Mesothelial cell of epicardium (in vitro differentiated cells): ENCODE measurements at regions not wholly inside any gene's neighbourhood (a gene's known extent, or its start where the extent isn't known, plus 50 kb on each side); places are given as distances from the start of the nearest gene placed in this dataset.

Experiments
- DNase-seq, 2 experiments: peaks; one replicate each; pipeline ENCODE4 v3.0.0; 2021; ENCODE audit warnings: low spot score in 2 of 2; ENCODE audit not compliant: unreplicated experiment in 2 of 2
- H3K27ac Mint-ChIP-seq: 2 replicates; pipeline ENCODE4 v1.8.0; 2021; ENCODE audit warnings: mixed read lengths
- H3K27me3 Mint-ChIP-seq: 2 replicates; pipeline ENCODE4 v1.8.0; 2021; ENCODE audit warnings: low read depth, mixed read lengths
- H3K36me3 Mint-ChIP-seq: 2 replicates; pipeline ENCODE4 v1.8.0; 2021; ENCODE audit warnings: mixed read lengths
- H3K4me1 Mint-ChIP-seq: 2 replicates; pipeline ENCODE4 v1.8.0; 2021; ENCODE audit warnings: mixed read lengths
- H3K4me3 Mint-ChIP-seq: 2 replicates; pipeline ENCODE4 v1.8.0; 2021; ENCODE audit warnings: mild to moderate bottlenecking, moderate library complexity, mixed read lengths
- H3K9me3 Mint-ChIP-seq: 2 replicates; pipeline ENCODE4 v1.8.0; 2021; ENCODE audit warnings: mixed read lengths
- CTCF ChIP-seq: fragments of 200-600 bp; sonication (generic); IDR thresholded peaks from one replicate; pipeline ENCODE4 v1.5.0; 2021; ENCODE audit warnings: antibody characterized with exemption; ENCODE audit not compliant: unreplicated experiment

- H3K9me3 Mint-ChIP-seq: peaks cover 5% of the 10 kb centered on the region
- no peak for TF ChIP-seq CTCF
- no peak overlapping the region for H3K4me3 Mint-ChIP-seq
- no peak overlapping the region for H3K27ac Mint-ChIP-seq
- H3K27me3 Mint-ChIP-seq: no peaks in the 10 kb centered on the region
- no peak for DNase-seq
- peaks cover 4% of the 10 kb centered on the region for H3K4me1 Mint-ChIP-seq
- H3K36me3 Mint-ChIP-seq: no peaks in the 10 kb centered on the region
These were observed 616.6 kb upstream of the SEMA6A start for GRCh38 chr5:117191251-117191650.

GRCh38 chr5:117189784-117190183 is 615.2 kb upstream of the SEMA6A start:
- no peak for TF ChIP-seq CTCF
- no peak overlapping the region for H3K27ac Mint-ChIP-seq
- no peaks in the 10 kb centered on the region for H3K27me3 Mint-ChIP-seq
- H3K4me1 Mint-ChIP-seq: peaks cover 4% of the 10 kb centered on the region
- DNase-seq: no peak
- no peak overlapping the region for H3K4me3 Mint-ChIP-seq
- H3K9me3 Mint-ChIP-seq: peaks cover 9% of the 10 kb centered on the region
- no peaks in the 10 kb centered on the region for H3K36me3 Mint-ChIP-seq

GRCh38 chr5:117188211-117188610 is 613.6 kb upstream of the SEMA6A start:
- H3K4me3 Mint-ChIP-seq: no peak overlapping the region
- H3K9me3 Mint-ChIP-seq: peaks cover 4% of the 10 kb centered on the region
- no peak overlapping the region for H3K27ac Mint-ChIP-seq
- H3K4me1 Mint-ChIP-seq: peaks cover 4% of the 10 kb centered on the region
- H3K27me3 Mint-ChIP-seq: no peaks in the 10 kb centered on the region
- no peaks in the 10 kb centered on the region for H3K36me3 Mint-ChIP-seq
- TF ChIP-seq CTCF: no peak
- DNase-seq: no peak

GRCh38 chr5:117186751-117187150 is 612.1 kb upstream of the SEMA6A start:
- Mint-ChIP-seq H3K27ac (no peak overlapping the region), H3K9me3 (peaks cover 4% of the 10 kb centered on the region), H3K4me3 (no peak overlapping the region), H3K36me3 (no peaks in the 10 kb centered on the region), H3K4me1 (peaks cover 4% of the 10 kb centered on the region), H3K27me3 (no peaks in the 10 kb centered on the region)
- DNase-seq: no peak
- no peak for TF ChIP-seq CTCF

- peaks cover 4% of the 10 kb centered on the region for H3K4me1 Mint-ChIP-seq
- peaks cover 4% of the 10 kb centered on the region for H3K9me3 Mint-ChIP-seq
- H3K36me3 Mint-ChIP-seq: no peaks in the 10 kb centered on the region
- no peaks in the 10 kb centered on the region for H3K27me3 Mint-ChIP-seq
- DNase-seq: no peak
- no peak for TF ChIP-seq CTCF
- H3K27ac Mint-ChIP-seq: no peak overlapping the region
- H3K4me3 Mint-ChIP-seq: no peak overlapping the region
These were observed 608.7 kb upstream of the SEMA6A start for GRCh38 chr5:117183326-117183725.

- Mint-ChIP-seq H3K27me3 (no peaks in the 10 kb centered on the region), H3K27ac (no peak overlapping the region), H3K4me3 (no peak overlapping the region), H3K4me1 (no peaks in the 10 kb centered on the region), H3K36me3 (no peaks in the 10 kb centered on the region), H3K9me3 (peaks cover 7% of the 10 kb centered on the region)
- DNase-seq: no peak
- no peak for TF ChIP-seq CTCF
These were observed 607.5 kb upstream of the SEMA6A start for GRCh38 chr5:117182104-117182503.
